NCI-H748 (cell line): ENCODE measurements at regions not wholly inside any gene's neighbourhood (a gene's known extent, or its start where the extent isn't known, plus 50 kb on each side); places are given as distances from the start of the nearest gene placed in this dataset.
A peak's percentile ranks its signal among the peaks of the same experiment; 100 is the strongest.
"Not testable (repeated sequence)": the region's sequence is repeated elsewhere in the genome, so short reads cannot be mapped to it uniquely, and the experiment has no call there.

ENCODE experiments used
- DNase-seq: peaks from one replicate; lab custom pipeline; 2025; ENCODE audit not compliant: unreplicated experiment; lab: John Stamatoyannopoulos, UW

- peak; percentile 41 for DNase-seq
Observed at GRCh38 chr2:147325990-147326389, 518.8 kb upstream of the ACVR2A start.

GRCh38 chr2:147320146-147320545, 524.7 kb upstream of the ACVR2A start:
- DNase-seq, result no peak

DNA sequence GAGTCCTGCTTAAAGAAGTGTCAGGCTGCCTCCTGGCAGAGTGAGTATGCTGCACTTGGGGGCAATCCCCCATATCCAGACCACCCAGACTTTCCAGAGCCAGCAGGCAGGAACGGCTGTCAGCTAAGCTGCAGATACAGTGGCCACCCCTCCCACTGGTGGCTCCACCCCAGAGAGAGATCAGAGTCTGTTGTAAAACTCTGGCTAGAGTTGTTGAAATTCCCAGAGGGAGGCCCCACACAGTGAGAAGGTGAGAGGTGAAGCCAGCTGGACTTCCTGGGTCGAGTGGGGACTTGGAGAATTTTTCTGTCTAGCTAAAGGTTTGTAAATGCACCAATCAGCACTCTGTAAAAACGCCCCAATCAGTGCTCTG, 533.8 kb upstream of the ACVR2A start:
- no peak for DNase-seq

GRCh38 chr2:147310335-147311057, 534.3 kb upstream of the ACVR2A start:
- no peak for DNase-seq

- DNase-seq, result no peak
Observed at GRCh38 chr2:147297820-147298219, 547.0 kb upstream of the ACVR2A start.

DNA sequence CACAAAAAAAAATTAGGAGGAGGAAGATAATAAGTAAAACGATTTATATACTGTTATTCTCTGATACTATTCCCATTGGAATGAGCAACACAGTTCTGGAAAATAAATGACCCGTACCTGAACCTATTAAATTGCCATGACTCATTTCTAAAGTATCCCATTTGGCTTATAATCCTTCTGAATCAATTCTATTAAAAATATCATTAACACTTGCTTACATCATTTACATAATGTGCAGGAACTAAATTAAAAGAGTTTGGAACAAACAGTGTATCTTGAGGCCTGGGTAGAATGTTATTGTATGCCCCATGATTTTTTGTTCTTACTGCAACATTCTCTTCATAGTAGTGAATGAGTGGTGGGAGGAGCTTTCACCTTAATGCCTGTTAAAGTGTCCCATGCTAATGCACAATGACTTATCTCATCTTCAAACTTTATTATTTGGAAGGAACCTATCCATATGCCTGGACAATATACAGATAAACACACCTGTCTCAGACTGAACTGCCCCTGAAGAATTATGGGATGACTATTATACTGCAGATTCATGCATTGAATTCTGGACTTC, 549.9 kb upstream of the ACVR2A start:
- no peak for DNase-seq

DNA sequence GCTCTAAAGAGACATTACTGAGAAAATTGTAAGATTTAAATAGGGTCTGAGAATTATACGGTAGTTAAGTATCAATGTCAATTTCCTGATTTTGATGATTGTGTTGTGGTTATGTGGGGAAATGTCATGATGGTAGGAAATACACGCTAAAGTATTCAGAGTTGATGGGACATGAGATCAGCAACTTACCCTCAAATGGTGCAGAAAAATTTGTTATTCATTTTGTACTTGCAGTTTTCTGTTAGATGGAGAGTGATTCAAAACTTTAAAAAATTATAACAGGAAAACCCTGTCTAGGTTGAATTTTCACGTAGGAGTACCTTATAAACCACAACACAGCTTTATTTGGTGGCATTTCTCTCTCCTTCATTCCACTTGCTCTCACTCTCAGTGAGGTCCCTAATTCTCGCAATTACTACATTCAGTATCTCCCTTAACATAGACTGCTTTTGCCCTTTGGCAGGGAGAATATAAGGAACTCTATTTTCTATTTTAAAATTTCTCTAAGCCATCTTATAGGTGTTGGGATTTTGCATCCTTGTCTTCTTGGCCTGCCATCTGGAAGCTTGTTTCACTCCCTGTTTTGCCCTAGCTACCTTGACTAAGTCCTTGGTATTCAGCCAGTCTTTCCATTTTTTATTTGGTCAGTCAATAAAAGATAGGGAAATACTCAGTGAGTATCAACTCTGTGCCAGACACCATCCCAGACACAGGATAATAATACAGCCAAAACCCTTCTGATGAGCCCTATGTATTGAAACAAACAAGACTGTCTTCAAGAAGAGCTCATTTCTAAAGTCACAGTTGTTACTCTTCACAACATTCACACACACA, 550.6 kb upstream of the ACVR2A start:
- DNase-seq, result no peak

DNA sequence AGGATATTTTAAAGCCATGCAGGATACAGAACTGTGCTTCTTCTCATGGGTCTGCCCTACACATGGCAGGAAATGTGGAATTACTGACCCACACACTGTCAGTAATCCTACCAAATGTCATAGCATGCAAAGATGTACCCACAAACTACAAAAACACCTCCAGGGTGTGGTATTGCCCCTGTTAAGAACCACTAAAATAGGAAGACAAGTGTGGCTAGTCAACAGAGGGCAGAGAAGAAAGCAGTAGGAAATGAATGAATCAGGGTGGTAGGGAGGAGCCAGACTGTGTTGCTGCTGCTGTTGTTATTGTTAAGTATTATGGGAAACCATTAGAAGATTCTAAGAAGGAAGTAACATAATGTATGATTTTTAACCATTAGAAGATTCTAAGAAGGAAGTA, 556.7 kb upstream of the ACVR2A start:
- no peak for DNase-seq

DNA sequence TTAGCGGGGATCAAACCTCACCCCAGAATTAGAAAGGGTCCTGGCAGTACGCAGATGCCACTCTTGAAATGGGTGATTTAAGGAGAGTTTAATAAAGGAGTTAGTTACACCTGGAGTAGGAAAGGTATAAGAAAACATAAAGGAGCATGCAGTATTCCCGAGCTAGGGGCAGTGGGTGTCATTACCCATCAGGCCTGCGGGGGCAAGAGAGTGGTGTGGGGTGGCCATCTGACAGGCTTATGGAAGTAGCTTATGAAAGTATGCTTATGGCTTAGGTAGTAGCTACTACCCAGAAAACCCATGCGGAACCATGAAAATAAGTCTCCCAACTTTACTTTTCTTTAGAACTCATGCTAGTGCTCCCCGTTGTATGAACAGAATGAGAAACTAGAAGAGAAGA, 568.9 kb upstream of the ACVR2A start:
- DNase-seq, result no peak

DNA sequence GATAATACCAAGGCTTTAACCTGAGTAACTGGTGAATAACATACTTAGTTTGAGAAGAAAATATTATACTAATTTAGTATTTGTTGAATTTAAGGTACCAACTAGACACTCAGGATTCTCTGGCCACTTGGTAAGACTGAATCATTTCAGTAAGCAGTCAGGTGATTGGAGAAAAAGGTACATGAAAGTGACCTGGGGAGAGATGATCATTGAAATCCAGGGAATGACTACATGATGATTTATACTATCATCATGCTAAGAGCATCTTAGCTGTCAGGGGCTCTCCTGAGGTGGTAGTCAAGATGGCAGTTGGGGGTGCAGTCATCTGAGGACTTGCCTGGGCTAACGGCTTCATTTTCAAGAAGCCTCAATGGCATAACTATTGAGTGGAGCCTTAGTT, 571.2 kb upstream of the ACVR2A start:
- no peak for DNase-seq

DNA sequence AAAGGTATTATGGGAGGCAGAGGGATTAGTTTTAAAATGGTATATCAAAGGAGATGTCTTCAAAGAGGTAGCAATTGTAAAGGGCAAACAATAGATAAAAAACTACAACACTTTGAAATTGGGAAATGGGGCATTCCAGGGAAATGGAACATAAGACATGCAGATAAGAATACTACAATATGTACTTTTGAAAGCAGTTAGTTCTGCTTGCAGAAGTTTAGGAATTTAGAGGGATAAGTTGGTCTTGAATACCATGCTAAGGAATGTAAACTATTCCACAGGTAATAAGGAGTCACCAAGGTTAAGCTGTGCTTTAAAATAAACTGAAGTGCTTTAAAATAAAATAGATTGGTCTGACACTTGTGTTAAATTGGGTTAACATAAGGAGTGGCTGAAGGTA, 571.7 kb upstream of the ACVR2A start:
- no peak for DNase-seq

- DNase-seq, result not testable (repeated sequence)
Observed at GRCh38 chr2:147269581-147269980, 575.2 kb upstream of the ACVR2A start.

- no peak for DNase-seq
Observed at GRCh38 chr2:147260241-147260640, 584.6 kb upstream of the ACVR2A start.

DNA sequence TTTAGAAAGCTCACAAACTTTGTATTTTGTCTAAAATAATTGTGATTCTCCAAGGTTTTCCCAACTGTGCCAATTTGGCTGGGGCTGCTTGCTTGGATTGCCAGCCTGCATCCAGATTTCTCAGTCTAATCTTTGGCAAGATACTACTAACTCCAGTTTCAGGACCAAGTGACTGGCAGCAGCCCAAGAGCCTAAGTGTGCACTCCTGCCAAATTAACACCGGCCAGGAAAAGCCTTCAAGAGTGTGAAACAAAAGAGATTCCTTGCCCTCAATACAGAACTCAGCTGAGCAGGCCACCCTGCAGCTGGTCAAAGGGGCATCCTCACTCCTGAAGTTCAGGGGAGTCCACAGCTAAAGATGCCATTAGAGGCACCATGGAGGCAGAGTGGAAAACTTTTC, 589.0 kb upstream of the ACVR2A start:
- no peak for DNase-seq

- DNase-seq, result no peak
Observed at GRCh38 chr2:147250652-147251356, 594.0 kb upstream of the ACVR2A start.

- no peak for DNase-seq
Observed at GRCh38 chr2:147247749-147248148, 597.1 kb upstream of the ACVR2A start.

DNA sequence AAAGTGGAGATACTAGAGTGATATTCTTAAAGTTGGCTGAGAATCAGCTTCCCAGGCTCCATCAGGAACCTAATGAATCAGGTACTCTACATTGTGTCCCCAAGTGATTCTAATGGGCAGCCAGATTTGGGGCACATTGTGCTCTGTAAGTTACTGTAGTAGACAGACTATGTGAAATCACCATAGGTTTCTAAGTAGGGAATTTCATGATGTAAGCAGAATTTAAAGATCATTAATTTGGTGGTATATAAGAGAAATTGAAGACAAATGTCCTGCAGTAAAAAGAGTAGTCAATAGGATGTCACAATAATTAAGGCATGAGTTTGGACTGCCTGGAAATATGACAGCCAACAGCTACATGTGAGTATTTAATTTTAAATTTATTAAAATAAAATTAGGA, 602.4 kb upstream of the ACVR2A start:
- DNase-seq, result no peak

- no peak for DNase-seq
Observed at GRCh38 chr2:147236601-147237000, 608.2 kb upstream of the ACVR2A start.

GRCh38 chr2:147232225-147232669, 612.6 kb upstream of the ACVR2A start:
- DNase-seq, result peak; percentile 65

GRCh38 chr2:147231607-147232006, 613.2 kb upstream of the ACVR2A start:
- no peak for DNase-seq

- no peak for DNase-seq
Observed at GRCh38 chr2:147231081-147231480, 613.7 kb upstream of the ACVR2A start.
